OCI-LY1 (cell line): ENCODE measurements at regions not wholly inside any gene's neighbourhood (a gene's known extent, or its start where the extent isn't known, plus 50 kb on each side); places are given as distances from the start of the nearest gene placed in this dataset.

ENCODE experiments used
- H2AFZ ChIP-seq: fragments of 200-600 bp; sonication (generic), shearing (Covaris generic); 2 replicates; pipeline ENCODE4 v1.6.0; 2014; ENCODE audit warnings: antibody characterized with exemption, mild to moderate bottlenecking, low read length
- H3F3A ChIP-seq: fragments of 200-600 bp; sonication (generic), shearing (Covaris generic); 2 replicates; pipeline ENCODE4 v1.6.0; 2014; ENCODE audit warnings: mild to moderate bottlenecking, antibody characterized with exemption, low read length, moderate library complexity; ENCODE audit not compliant: insufficient read depth
- H3K27ac ChIP-seq: fragments of 200-600 bp; sonication (generic); 2 replicates; pipeline ENCODE4 v1.5.1; 2014; ENCODE audit warnings: low read length, mixed run types, mild to moderate bottlenecking, low read depth; ENCODE audit not compliant: poor library complexity, severe bottlenecking
- H3K27me3 ChIP-seq: fragments of 200-600 bp; sonication (generic); 2 replicates; pipeline ENCODE4 v1.6.0; 2014; ENCODE audit warnings: antibody characterized with exemption, mild to moderate bottlenecking, low read length, moderate library complexity; ENCODE audit not compliant: insufficient read depth
- H3K36me3 ChIP-seq: fragments of 200-600 bp; sonication (generic); 2 replicates; pipeline ENCODE4 v1.6.1; 2014; ENCODE audit warnings: mild to moderate bottlenecking, antibody characterized with exemption, low read length, moderate library complexity, mixed read lengths; ENCODE audit not compliant: insufficient read depth
- H3K4me1 ChIP-seq: fragments of 200-600 bp; sonication (generic); 2 replicates; pipeline ENCODE4 v1.5.1; 2014; ENCODE audit warnings: mild to moderate bottlenecking, low read length, moderate library complexity; ENCODE audit not compliant: insufficient read depth, severe bottlenecking
- H3K4me2 ChIP-seq: fragments of 200-600 bp; sonication (generic), shearing (Covaris generic); 2 replicates; pipeline ENCODE4 v1.6.1; 2014; ENCODE audit warnings: low read length
- H3K4me3 ChIP-seq: fragments of 200-600 bp; sonication (generic); 2 replicates; pipeline ENCODE4 v1.5.1; 2014; ENCODE audit warnings: low read length, low read depth, mild to moderate bottlenecking, mixed read lengths; ENCODE audit not compliant: poor library complexity, severe bottlenecking
- H3K79me2 ChIP-seq: fragments of 200-600 bp; shearing (Covaris generic); 2 replicates; pipeline ENCODE4 v1.6.1; 2016; ENCODE audit warnings: mixed run types, low read length, mixed read lengths; ENCODE audit not compliant: insufficient read depth
- H3K9ac ChIP-seq: fragments of 200-600 bp; sonication (generic), shearing (Covaris generic); 2 replicates; pipeline ENCODE4 v1.6.1; 2014; ENCODE audit warnings: mild to moderate bottlenecking, low read length, mixed read lengths
- H3K9me2 ChIP-seq: fragments of 200-600 bp; sonication (generic), shearing (Covaris generic); 2 replicates; pipeline ENCODE4 v1.6.1; 2014; ENCODE audit warnings: low read depth, mild to moderate bottlenecking, low read length, mixed read lengths
- H3K9me3 ChIP-seq: fragments of 200-600 bp; shearing (Covaris generic); 2 replicates; pipeline ENCODE4 v1.6.1; 2014; ENCODE audit warnings: low read length, mixed read lengths
- H4K20me1 ChIP-seq: fragments of 200-600 bp; sonication (generic), shearing (Covaris generic); 2 replicates; pipeline ENCODE4 v1.6.0; 2016; ENCODE audit warnings: mild to moderate bottlenecking, low read length; ENCODE audit not compliant: insufficient read depth
- CTCF ChIP-seq: fragments of 200-600 bp; sonication (generic), shearing (Covaris generic); IDR thresholded peaks from 2 replicates; pipeline ENCODE4 v1.5.1; 2017; ENCODE audit warnings: mild to moderate bottlenecking, antibody characterized with exemption, low read length, moderate library complexity, mixed read lengths
- EZH2 ChIP-seq: fragments of 200-600 bp; sonication (generic), shearing (Covaris generic); IDR thresholded peaks from 2 replicates; pipeline ENCODE4 v1.8.0; 2017; ENCODE audit warnings: borderline replicate concordance, mixed run types, mild to moderate bottlenecking, antibody characterized with exemption, low read length, moderate library complexity, mixed read lengths

GRCh38 chr13:112207129-112207528 lies 140.2 kb downstream of the SOX1 start:
- Histone ChIP-seq H3K4me3 (no peak overlapping the region), H3K9me3 (no peaks in the 10 kb centered on the region), H3K27me3 (no peaks in the 10 kb centered on the region; the same call in 1 of the 2 replicates), H3K9me2 (no peaks in the 10 kb centered on the region), H3K27ac (no peak overlapping the region), H2AFZ (no peak overlapping the region), H3K4me1 (no peaks in the 10 kb centered on the region), H3K79me2 (no peaks in the 10 kb centered on the region), H3K36me3 (no peaks in the 10 kb centered on the region), H3F3A (no peaks in the 10 kb centered on the region), H3K4me2 (no peak overlapping the region), H4K20me1 (no peaks in the 10 kb centered on the region), H3K9ac (no peak overlapping the region)
- TF ChIP-seq EZH2 (no peak), CTCF (no peak)

GRCh38 chr13:112208656-112209055 lies 141.7 kb downstream of the SOX1 start:
- Histone ChIP-seq H3K36me3 (no peaks in the 10 kb centered on the region), H3K79me2 (no peaks in the 10 kb centered on the region), H3K9me3 (no peaks in the 10 kb centered on the region), H3K9ac (no peak overlapping the region), H3K27me3 (no peaks in the 10 kb centered on the region), H3K4me3 (no peak overlapping the region), H3K4me2 (no peak overlapping the region), H3K9me2 (no peaks in the 10 kb centered on the region), H3K4me1 (no peaks in the 10 kb centered on the region), H3F3A (no peaks in the 10 kb centered on the region), H4K20me1 (no peaks in the 10 kb centered on the region), H2AFZ (no peak overlapping the region), H3K27ac (no peak overlapping the region)
- TF ChIP-seq EZH2 (no peak), CTCF (no peak)

GRCh38 chr13:112209266-112209665 lies 142.3 kb downstream of the SOX1 start:
- H3K27ac ChIP-seq = no peak overlapping the region

More at GRCh38 chr13:112209266-112209665, 142.3 kb downstream of the SOX1 start:
- H4K20me1 ChIP-seq = no peaks in the 10 kb centered on the region
- H3K4me3 ChIP-seq = no peak overlapping the region
- H3F3A ChIP-seq = no peaks in the 10 kb centered on the region
- H3K4me1 ChIP-seq = no peaks in the 10 kb centered on the region
- no peaks in the 10 kb centered on the region for H3K79me2 ChIP-seq
- no peak overlapping the region for H3K4me2 ChIP-seq
- H3K9me2 ChIP-seq = no peaks in the 10 kb centered on the region
- H3K36me3 ChIP-seq = no peaks in the 10 kb centered on the region
- no peaks in the 10 kb centered on the region for H3K27me3 ChIP-seq
- no peaks in the 10 kb centered on the region for H3K9me3 ChIP-seq
- TF ChIP-seq EZH2 = no peak
- TF ChIP-seq CTCF = no peak
- no peak overlapping the region for H3K9ac ChIP-seq
- H2AFZ ChIP-seq = no peak overlapping the region
